ENCODE measurements at regions not wholly inside any gene's neighbourhood (a gene's known extent, or its start where the extent isn't known, plus 50 kb on each side); places are given as distances from the start of the nearest gene placed in this dataset.

DNA sequence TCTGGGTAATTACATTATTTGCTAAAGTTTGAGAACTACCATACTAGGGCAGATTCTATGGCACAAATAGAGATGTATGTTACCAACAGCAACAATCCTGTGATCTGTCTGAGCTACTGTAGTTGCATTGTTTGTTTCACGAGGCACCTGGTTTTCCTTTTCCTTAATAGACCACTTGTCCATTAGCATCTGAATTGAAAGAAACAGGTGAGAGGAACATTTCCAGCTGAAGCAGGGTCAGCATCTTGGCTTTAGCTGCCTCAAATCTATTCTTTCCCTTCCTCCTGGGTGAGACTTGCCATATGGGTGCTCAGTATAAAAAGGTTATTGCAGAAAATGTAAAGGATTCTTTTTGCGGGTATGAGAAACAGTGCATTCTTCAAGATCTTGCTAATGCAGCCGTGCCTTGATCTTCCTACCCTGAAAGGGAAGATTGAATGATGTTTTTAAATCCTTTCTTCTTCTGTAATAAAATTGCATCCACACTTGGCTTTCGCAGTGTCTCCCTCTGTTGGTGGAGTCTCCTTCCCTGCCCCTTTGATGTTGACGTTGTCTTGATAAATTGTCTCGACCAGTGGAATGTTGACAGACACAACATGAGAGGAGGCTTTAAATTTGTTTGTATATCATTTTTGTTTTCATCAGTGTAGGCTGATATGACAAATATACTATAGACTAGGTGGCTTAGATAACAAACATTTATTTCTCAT is 118.0 kb upstream of the BRINP1 start:
- DNase-seq (ENCODE audit: low spot score): no peak

DNA sequence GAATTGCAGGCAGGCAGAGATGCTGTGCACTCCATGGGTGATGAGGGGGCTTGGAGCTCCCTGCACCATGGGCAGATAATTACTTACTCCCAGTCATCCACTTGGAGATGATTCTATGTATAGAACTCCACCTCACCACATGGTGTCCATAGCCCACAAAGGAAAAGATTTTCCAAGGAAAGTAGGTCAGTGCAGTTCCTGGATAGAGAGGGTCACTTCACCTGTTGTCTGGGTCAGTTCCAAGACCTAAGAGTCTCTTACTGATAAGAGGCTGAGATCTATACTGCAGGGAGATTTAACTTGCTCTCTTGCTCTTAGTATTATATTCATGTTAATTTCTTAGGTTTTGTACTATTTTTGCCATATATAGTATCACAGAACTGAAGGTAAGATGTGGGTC is 113.9 kb upstream of the BRINP1 start:
- DNase-seq (ENCODE audit: low spot score): no peak

DNA sequence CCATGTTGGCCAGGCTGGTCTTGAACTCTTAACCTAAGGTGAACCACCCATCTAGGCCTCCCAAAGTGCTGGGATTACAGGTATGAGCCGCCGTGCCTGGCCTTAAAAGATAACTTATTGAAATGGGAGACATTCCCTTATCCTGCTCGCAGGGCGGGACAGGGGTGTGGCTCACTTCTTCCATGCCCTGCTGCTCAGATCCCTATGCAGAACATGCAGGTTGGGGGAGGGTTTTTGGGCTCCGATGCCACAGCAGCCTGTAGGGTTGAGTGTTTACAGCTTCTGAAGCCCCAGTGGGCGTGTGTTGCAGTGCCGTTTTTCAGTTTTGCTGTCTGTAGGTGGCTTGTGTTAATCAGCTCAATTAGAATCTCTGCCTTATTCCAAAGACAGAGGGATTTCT is 108.0 kb upstream of the BRINP1 start:
- no peak for DNase-seq (ENCODE audit: low spot score)

DNA sequence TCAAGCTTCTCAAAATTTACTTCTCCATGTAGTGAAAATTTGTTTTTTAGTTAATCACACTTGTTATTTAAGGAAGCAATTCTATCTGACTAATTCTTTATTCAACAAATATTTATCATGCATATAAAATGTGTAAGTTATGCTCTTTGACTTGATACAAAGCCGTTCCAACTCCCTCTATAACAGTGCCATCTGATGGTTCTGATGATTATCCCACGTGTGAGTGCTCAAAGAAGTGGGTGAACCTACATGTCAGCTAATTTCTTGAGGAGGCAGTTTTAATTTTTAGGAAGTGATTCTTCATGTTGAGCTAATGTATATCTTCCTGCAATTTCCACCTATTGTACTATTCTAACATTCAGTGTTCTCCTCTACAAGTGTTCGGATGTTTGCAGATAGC is 88.8 kb upstream of the BRINP1 start:
- no peak for DNase-seq (ENCODE audit: low spot score)

DNA sequence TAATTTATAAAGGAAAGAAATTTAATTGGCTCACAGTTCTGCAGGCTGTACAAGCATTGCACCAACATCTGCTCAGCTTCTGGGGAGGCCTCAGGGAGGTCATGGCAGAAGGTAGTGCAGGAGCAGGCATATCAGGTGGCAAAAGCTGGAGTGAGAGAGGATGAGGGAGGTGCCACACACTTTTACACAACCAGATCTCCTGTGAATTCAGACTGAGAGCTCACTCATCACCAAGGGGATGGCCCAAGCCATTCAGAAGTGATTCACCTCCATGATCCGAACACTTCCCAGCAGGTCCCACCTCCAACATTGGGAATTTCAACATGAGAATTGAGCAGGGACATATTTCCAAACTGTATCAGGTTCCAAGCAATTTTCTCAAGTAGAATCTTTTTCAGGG is 84.7 kb upstream of the BRINP1 start:
- no peak for DNase-seq (ENCODE audit: low spot score)

DNA sequence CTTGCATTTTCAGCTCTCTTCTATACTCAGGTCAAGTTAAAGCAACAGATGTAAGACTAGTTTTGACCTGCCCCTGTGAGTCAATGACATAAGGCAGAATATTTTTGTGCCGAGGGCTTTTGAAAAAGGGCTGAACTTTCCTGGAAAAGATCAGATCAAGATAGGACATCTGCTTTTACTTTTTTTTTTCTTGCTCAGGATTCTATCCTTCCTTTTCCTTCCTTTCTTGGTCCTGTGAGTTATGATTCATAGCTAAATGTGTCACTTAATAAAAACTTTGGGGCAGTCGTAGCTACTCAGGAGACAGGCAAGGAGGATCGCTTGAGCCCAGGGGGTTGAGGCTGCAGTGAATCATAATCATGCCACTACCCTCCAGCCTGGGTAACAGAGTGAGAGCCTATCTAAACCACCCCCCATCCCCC is 84.3 kb upstream of the BRINP1 start:
- no peak for DNase-seq (ENCODE audit: low spot score)

DNA sequence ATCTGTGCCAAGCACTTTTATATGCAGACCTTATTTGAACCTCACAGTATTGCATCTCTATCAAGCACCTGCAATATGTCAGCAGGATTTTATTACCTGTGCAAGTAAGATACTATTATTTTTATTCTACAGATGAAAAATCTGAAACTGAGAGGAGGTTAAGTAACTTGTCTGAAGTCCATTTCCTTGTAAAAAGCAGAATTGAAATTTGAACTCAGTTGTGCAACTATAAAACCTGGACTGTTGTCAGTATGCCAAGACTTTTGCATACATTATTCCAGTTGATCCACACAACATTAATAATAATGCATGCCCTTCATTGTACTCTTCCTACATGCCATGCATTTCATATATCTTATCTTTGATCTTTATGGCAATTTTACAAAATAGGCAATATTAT is 82.2 kb upstream of the BRINP1 start:
- no peak for DNase-seq (ENCODE audit: low spot score)

DNA sequence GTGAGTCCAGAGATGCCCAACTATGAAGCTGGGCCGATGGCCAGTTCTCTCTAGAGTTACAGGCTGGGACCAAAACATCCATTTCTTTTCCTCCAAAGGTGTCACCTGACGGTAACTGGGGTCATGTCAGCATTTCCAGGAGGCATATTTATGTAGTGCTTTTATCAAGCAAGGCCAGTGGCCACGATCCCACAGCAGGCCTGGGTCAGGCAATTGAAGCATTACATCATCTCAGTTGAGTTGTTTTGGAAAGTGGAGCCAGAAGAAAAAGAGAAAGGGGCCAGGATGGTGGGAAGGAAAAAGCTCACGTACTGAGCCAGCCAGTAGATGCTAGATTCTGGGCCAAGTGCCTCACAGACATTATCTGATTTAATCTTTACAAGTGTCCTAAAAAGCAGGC is 73.9 kb upstream of the BRINP1 start:
- no peak for DNase-seq (ENCODE audit: low spot score)

DNA sequence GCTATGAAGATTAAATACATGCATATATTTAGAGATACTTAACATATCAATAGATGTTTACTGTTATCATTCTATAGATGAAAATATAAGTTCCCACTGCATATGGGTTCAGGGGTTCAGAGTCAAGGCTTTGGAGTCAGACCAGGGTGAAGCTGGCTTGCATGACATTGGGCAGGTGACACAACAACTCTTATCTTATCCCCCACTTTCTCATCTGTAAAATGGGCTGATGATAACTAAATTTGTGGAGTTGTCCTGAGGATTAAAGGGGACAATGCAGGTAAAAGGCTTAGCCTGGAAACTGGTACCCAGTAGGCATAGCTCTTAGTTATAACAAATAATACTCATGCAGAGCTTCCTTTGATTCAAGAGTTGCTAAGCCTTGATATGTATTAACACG is 72.6 kb upstream of the BRINP1 start:
- no peak for DNase-seq (ENCODE audit: low spot score)

DNA sequence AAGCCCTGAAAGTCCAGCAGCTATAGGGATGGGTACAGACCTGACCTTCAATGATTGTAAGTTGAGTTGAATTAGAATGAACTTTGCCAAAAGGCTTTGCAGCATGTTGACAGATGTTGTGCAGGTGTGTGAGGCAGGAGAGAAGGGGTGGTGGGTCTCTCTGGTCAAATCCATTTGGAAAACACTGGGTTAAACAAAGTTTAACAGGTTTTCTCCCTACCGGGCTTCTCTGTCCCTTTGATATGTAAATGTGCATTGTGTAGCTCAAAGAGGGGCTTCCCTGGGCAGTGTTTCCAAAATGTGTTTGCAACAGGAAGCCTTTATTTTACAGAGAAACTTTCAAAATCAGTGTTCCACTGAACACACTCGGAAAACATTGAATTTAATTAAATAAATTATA is 72.1 kb upstream of the BRINP1 start:
- no peak for DNase-seq (ENCODE audit: low spot score)

DNA sequence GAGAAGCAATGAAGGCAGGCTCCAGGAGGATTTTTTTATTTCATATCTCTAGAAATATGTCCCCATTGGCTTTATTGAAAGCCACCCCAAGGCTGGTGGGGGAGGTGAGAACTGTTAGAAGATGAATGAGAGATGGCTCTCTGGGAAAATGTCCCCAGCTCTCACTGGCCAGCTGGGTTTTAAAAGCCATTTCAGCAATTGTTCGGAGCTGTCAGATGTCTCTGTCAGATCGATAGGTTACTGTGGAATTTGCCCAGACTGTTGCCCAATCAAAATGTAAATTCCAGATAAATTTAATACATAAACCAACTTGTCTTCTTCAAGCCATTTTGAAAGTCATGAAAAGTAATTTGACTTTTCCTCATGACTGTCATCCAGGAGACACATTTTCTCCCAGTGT is 67.0 kb upstream of the BRINP1 start:
- no peak for DNase-seq (ENCODE audit: low spot score)

DNA sequence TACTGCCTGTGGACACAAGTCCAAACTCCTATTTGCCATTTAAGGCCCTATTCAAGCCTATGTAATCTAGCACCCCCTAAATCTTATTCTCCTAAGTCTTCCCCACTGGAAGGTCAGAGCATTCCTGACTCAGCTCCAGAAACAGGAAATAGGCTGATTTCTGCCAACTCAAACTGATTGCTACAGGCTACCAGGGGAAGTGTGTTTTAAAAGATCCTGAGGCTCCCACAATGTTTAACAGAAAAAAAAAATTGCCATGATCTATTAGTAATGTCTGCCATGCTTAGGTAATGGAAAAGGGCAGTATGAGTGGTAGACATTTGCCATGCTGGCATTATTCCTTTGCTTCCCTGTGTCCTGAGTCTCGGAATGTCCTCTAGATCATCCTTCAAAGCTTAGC is 65.8 kb upstream of the BRINP1 start:
- DNase-seq (ENCODE audit: low spot score): no peak

DNA sequence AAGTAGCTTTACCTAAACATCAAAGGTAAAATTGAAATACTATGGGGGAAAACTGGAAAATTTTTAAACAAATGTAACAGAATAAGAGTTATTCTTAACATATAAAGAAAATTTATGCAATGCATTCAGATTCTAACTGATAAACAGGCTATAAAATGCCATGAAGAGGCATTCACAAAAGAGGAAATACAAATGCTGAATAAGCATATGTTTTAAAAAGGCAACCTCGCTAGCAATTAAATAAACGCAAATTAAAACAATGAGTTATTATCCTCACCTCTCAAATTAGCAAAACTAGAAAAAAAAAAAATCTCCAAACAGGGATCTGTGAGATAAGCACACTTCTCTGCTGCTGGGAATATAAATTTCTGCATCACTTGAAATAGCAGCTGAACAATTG is 63.2 kb upstream of the BRINP1 start:
- DNase-seq (ENCODE audit: low spot score): no peak

DNA sequence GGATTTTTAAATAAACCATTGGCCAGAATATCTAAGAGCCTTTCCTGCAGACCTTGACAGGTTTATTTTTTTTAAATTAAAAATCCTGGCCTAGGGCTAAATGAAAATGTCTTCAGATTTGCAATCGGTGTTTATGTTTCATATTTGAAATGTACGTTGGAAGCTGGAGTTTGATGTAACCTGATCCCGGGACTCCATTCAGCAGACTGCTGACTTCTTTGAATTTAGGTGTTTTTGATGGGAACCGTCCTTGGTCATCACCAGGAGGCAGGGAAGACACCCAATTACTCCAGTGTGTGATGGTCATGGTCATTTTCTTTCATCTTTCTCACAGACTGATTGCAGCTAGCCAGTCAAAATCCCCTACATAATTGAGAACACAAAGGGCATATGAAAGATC is 60.1 kb upstream of the BRINP1 start:
- no peak for DNase-seq (ENCODE audit: low spot score)

DNA sequence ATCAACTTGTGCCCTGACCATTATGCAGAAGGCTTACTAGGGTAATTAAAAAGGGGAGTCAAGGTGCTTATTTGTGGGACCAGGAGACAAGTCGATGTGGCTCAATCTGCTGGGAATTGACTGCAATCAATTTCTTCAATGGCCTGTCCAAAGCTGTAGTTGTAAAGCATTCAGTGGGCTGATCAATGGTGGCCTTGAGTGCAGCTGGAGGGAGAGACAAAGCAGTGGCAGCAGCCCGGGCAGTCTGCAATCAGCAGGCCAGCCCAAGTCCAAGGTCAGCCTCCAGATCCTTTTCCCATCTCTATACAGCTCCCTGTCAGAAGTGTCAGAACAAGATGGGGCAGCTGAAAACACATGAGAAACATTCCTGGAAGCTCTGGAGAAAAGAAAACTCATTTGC is 51.0 kb upstream of the BRINP1 start:
- DNase-seq (ENCODE audit: low spot score): no peak

Measured in SW480 (cell line).